ENCODE measurements at regions not wholly inside any gene's neighbourhood (a gene's known extent, or its start where the extent isn't known, plus 50 kb on each side); places are given as distances from the start of the nearest gene placed in this dataset.

DNA sequence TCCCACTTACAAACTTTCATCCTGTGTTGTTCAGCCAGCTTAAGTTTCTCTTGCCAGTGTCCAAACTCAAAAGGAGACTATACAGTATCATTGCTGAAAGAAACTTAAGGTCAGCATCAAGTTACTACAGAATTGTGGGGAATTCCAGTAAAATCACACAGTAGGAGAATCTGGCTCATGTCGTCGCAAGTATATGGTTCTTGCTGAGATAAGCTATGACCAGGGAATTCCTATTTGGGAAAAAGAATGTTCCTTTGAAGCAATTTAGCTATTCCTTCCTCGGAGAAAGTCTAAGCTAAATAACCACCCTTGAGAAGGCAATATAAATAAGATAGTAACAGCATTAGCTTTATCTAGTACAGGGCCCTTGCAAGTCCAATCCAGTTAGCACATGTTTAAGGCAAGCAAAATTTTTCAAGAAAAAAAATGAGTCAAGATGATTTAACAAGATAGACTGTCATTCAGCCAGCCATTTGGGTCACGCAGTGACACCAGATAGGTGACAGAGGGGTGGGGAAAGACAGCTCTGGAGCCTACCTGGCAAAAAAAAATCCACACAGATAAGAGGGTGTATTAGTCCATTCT, 78.2 kb upstream of the THBS1 start:
- no peak for TF ChIP-seq ISX (CRISPR knock-in tag; conservative IDR thresholded peaks at IDR 0.05)
- TF ChIP-seq CC2D1A (CRISPR knock-in tag; IDR thresholded peaks at IDR 0.05), result no peak
- TF ChIP-seq ZNF614 (CRISPR knock-in tag; IDR thresholded peaks at IDR 0.05; ENCODE audit: borderline replicate concordance), result no peak
- no peak for TF ChIP-seq KDM3A (CRISPR knock-in tag; IDR thresholded peaks at IDR 0.05; ENCODE audit: low read depth)
- TF ChIP-seq CENPX (CRISPR knock-in tag; IDR thresholded peaks at IDR 0.05), result no peak
- no peak for TF ChIP-seq FLYWCH1 (CRISPR knock-in tag; IDR thresholded peaks at IDR 0.05)
- TF ChIP-seq ZNF224 (CRISPR knock-in tag; IDR thresholded peaks at IDR 0.05), result no peak
- TF ChIP-seq, protein P1, sequence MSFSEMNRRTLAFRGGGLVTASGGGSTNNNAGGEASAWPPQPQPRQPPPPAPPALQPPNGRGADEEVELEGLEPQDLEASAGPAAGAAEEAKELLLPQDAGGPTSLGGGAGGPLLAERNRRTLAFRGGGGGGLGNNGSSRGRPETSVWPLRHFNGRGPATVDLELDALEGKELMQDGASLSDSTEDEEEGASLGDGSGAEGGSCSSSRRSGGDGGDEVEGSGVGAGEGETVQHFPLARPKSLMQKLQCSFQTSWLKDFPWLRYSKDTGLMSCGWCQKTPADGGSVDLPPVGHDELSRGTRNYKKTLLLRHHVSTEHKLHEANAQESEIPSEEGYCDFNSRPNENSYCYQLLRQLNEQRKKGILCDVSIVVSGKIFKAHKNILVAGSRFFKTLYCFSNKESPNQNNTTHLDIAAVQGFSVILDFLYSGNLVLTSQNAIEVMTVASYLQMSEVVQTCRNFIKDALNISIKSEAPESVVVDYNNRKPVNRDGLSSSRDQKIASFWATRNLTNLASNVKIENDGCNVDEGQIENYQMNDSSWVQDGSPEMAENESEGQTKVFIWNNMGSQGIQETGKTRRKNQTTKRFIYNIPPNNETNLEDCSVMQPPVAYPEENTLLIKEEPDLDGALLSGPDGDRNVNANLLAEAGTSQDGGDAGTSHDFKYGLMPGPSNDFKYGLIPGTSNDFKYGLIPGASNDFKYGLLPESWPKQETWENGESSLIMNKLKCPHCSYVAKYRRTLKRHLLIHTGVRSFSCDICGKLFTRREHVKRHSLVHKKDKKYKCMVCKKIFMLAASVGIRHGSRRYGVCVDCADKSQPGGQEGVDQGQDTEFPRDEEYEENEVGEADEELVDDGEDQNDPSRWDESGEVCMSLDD (CRISPR knock-in tag; IDR thresholded peaks at IDR 0.05; ENCODE audit: borderline replicate concordance), result no peak
- TF ChIP-seq TRIM24 (CRISPR knock-in tag; IDR thresholded peaks at IDR 0.05), result no peak
- no peak for TF ChIP-seq RFX3 (CRISPR knock-in tag; IDR thresholded peaks at IDR 0.05)
- TF ChIP-seq ZSCAN20 (CRISPR knock-in tag; IDR thresholded peaks at IDR 0.05; ENCODE audit: borderline replicate concordance), result no peak
- no peak for TF ChIP-seq GLI4 (CRISPR knock-in tag; IDR thresholded peaks at IDR 0.05; ENCODE audit: borderline replicate concordance)
- no peak for TF ChIP-seq FOSL2 (CRISPR knock-in tag; IDR thresholded peaks at IDR 0.05)
- TF ChIP-seq ZNF773 (CRISPR knock-in tag; IDR thresholded peaks at IDR 0.05; ENCODE audit: borderline replicate concordance), result no peak
- TF ChIP-seq EHMT2 (IDR thresholded peaks at IDR 0.05; ENCODE audit: borderline replicate concordance, low read depth, low read length), result no peak
- in situ Hi-C loops (cut with HindIII; ENCODE audit: extremely low pct_ligation_motif_present, low pct_unique_long_range_greater_than_20kb) (no loop called here), intact Hi-C loops (cut with micrococcal nuclease; ENCODE audit: unreplicated experiment) (no loop called here)
- no TSS peak for BruUV-seq (replicated peaks)
- FAIRE-seq, result no peak
- Histone ChIP-seq H3K4me1 (ENCODE audit: insufficient read depth, low read length) (no peaks in the 10 kb centered on the region), H3K9ac (ENCODE audit: insufficient read depth, low read depth, low read length) (no peak overlapping the region), H3K9me3 (ENCODE audit: low read length) (no peaks in the 10 kb centered on the region), H3K36me3 (replicated peaks in 1 of 2; ENCODE audit: control insufficient read depth in 1 of 2, insufficient read depth in 2 of 2, low read length in 2 of 2) (no peaks in the 10 kb centered on the region), H3K4me2 (ENCODE audit: low read depth, low read length) (no peak overlapping the region), H3K27ac (ENCODE audit: extremely low read length, insufficient read depth, low read length) (no peak overlapping the region), H2AFZ (ENCODE audit: low read length) (no peak overlapping the region), H4K20me1 (ENCODE audit: insufficient read depth, low read length) (no peaks in the 10 kb centered on the region), H3K27me3 (ENCODE audit: control insufficient read depth in 1 of 2, insufficient read depth in 2 of 2, low read length in 2 of 2) (peaks cover 0 to 11% of the 10 kb centered on the region in 2 experiments; a peak in 2 of 5 replicates), H3K4me3 (replicated peaks in 1 of 3; ENCODE audit: insufficient read depth in 1 of 3, low read depth in 2 of 3, low read length in 3 of 3) (no peak overlapping the region), H3K79me2 (ENCODE audit: insufficient read depth, low read length) (no peaks in the 10 kb centered on the region)
- ATAC-seq, result no peak
- POLR2A ChIA-PET, result no interaction called here
- CTCF ChIA-PET (ENCODE audit: low intra/inter-chr PET ratio, low total read pairs), result no interaction called here
- 58% methylated on average over 4 of the region's 4 CpGs for WGBS (ENCODE audit: low lambda C conversion rate)
- DNase-seq (ENCODE audit: low spot score), result no peak
